K562 (cell line): ENCODE measurements at regions not wholly inside any gene's neighbourhood (a gene's known extent, or its start where the extent isn't known, plus 50 kb on each side); places are given as distances from the start of the nearest gene placed in this dataset.

ENCODE experiments used
- ATAC-seq: fragments of 200-7000 bp; cut with Tn5 transposase; 3 replicates; pipeline ENCODE4 v1.9.1; 2020; ENCODE audit warnings: moderate library complexity
- BruUV-seq: library from RNA; stranded (reverse); fragments of 400-500 nt; replicated peaks from 2 replicates; lab custom pipeline; 2021; lab: Mats Ljungman, UMichigan
- CTCF ChIA-PET: fragments of 300-600 bp; formaldehyde crosslinking; extraction: SDS; loops from one replicate; lab custom pipeline; 2021; ENCODE audit warnings: low intra/inter-chr PET ratio; lab: Yijun Ruan, JAX
- POLR2A ChIA-PET: fragments of 300-600, 350-650 bp; sonication (Branson Sonifier 250); formaldehyde crosslinking; extraction: SDS; loops from one replicate; lab custom pipeline; 2021; ENCODE audit warnings: antibody characterized with exemption, inconsistent platforms; lab: Yijun Ruan, JAX
- DNase-seq, 4 experiments: peaks; one replicate each; pipeline versions ENCODE4 v3.0.0 to v3.0.0-alpha.2; 2011 to 2018; ENCODE audit warnings: low spot score in 3 of 4, mixed read lengths in 3 of 4; ENCODE audit errors: extremely low read depth in 1 of 4
- FAIRE-seq: peaks from 2 replicates; lab custom pipeline; 2011; peaks lifted over from hg19 to GRCh38; lab: Jason Lieb, UNC
- H2AFZ ChIP-seq: 2 replicates; pipeline ENCODE4 v1.6.0; 2011; ENCODE audit warnings: low read depth, low read length, control low read depth, inconsistent platforms
- H3K27ac ChIP-seq: fragments of 200-600 bp; 3 replicates; pipeline ENCODE4 v1.8.0; 2011; ENCODE audit warnings: low read depth, mild to moderate bottlenecking, control low read depth, inconsistent platforms, low read length, moderate library complexity, mixed read lengths; ENCODE audit errors: extremely low read depth
- H3K27me3 ChIP-seq, 2 experiments: fragments of 300-600 bp in 1 of 2; 2 replicates in 1 of 2; 3 replicates in 1 of 2; pipeline versions ENCODE4 v1.6.0 to v1.8.0; 2011; ENCODE audit warnings: inconsistent platforms in 2 of 2, low read length in 2 of 2, mild to moderate bottlenecking in 1 of 2, mixed read lengths in 1 of 2, moderate library complexity in 1 of 2; ENCODE audit not compliant: control insufficient read depth in 2 of 2, insufficient read depth in 2 of 2
- H3K36me3 ChIP-seq: fragments of 300-600 bp; 3 replicates; pipeline ENCODE4 v1.8.0; 2011; ENCODE audit warnings: mild to moderate bottlenecking, low read length, inconsistent platforms; ENCODE audit not compliant: control insufficient read depth, insufficient read depth
- H3K4me1 ChIP-seq, 2 experiments: fragments of 200-600 bp in 1 of 2; replicated peaks in 1 of 2; 2 replicates in 1 of 2; 3 replicates in 1 of 2; pipeline versions ENCODE4 v1.5.1 to v1.8.0; 2011; ENCODE audit warnings: inconsistent platforms in 2 of 2, low read length in 2 of 2, mild to moderate bottlenecking in 1 of 2, mixed read lengths in 1 of 2, moderate library complexity in 1 of 2; ENCODE audit not compliant: control insufficient read depth in 2 of 2, insufficient read depth in 2 of 2
- H3K4me2 ChIP-seq: 2 replicates; pipeline ENCODE4 v1.6.1; 2011; ENCODE audit warnings: low read length, control low read depth, inconsistent platforms, mixed read lengths; ENCODE audit not compliant: insufficient read depth
- H3K4me3 ChIP-seq: fragments of 200-600 bp; sonication (generic), shearing (Covaris generic); 2 replicates; pipeline ENCODE4 v1.5.1; 2016; ENCODE audit warnings: control low read depth, inconsistent platforms
- H3K79me2 ChIP-seq: fragments of 200-600 bp; 3 replicates; pipeline ENCODE4 v1.8.0; 2011; ENCODE audit warnings: low read length, inconsistent platforms; ENCODE audit not compliant: control insufficient read depth, insufficient read depth
- H3K9ac ChIP-seq, 2 experiments: 2 replicates each; pipeline versions ENCODE4 v1.6.0 to v1.6.1; 2011; ENCODE audit warnings: low read depth in 2 of 2, low read length in 2 of 2, control low read depth in 1 of 2, inconsistent platforms in 1 of 2, mild to moderate bottlenecking in 1 of 2, mixed read lengths in 1 of 2; ENCODE audit not compliant: insufficient read depth in 1 of 2
- H3K9me1 ChIP-seq: one replicate; pipeline ENCODE4 v1.6.0; 2011; ENCODE audit warnings: inconsistent platforms, mild to moderate bottlenecking, low read length, moderate library complexity; ENCODE audit not compliant: control insufficient read depth, insufficient read depth
- H3K9me3 ChIP-seq: replicated peaks from 2 replicates; pipeline ENCODE4 v1.5.1; 2011; ENCODE audit warnings: low read depth, low read length, inconsistent platforms; ENCODE audit not compliant: control insufficient read depth, insufficient read depth
- H4K20me1 ChIP-seq: replicated peaks from 2 replicates; pipeline ENCODE4 v1.6.1; 2011; ENCODE audit warnings: low read length, inconsistent platforms, mixed read lengths; ENCODE audit not compliant: control insufficient read depth, insufficient read depth
- CBX5 ChIP-seq: IDR thresholded peaks from 2 replicates; pipeline ENCODE4 v1.6.1; 2014; ENCODE audit warnings: low read depth, borderline replicate concordance
- CHCHD3 ChIP-seq: fragments of 250-450 bp; sonication (Bioruptor Pico); IDR thresholded peaks from 2 replicates; pipeline ENCODE4 v2.1.2; 2022; ENCODE audit warnings: mild to moderate bottlenecking
- CUX1 ChIP-seq: fragments of 200-800 bp; sonication (Bioruptor generic); IDR thresholded peaks from 2 replicates; pipeline ENCODE4 v1.6.1; 2016; ENCODE audit warnings: missing genetic modification characterization, missing compliant biosample characterization
- HNRNPLL ChIP-seq: fragments of 200-400 bp; formaldehyde crosslinking; IDR thresholded peaks from 2 replicates; pipeline ENCODE4 v1.6.1; 2017; ENCODE audit warnings: low read length, low read depth, mild to moderate bottlenecking; ENCODE audit not compliant: poor library complexity, severe bottlenecking
- NUFIP1 ChIP-seq: fragments of 450-650 bp; IDR thresholded peaks from 2 replicates; pipeline ENCODE4 v1.6.1; 2018; ENCODE audit not compliant: partially characterized antibody
- SLC30A9 ChIP-seq: fragments of 250-450 bp; sonication (Bioruptor Pico); IDR thresholded peaks from 2 replicates; pipeline ENCODE4 v1.8.0; 2022; ENCODE audit warnings: mild to moderate bottlenecking, moderate library complexity
- SMARCA4 ChIP-seq: fragments of 450-650 bp; IDR thresholded peaks from 2 replicates; pipeline ENCODE4 v1.6.1; 2016
- SUPT5H ChIP-seq: fragments of 450-650 bp; IDR thresholded peaks from 2 replicates; pipeline ENCODE4 v1.6.1; 2016
- ZBTB7A ChIP-seq: IDR thresholded peaks from 2 replicates; pipeline ENCODE4 v1.6.1; 2011; ENCODE audit warnings: low read depth, mild to moderate bottlenecking, low read length, moderate library complexity, borderline replicate concordance; ENCODE audit not compliant: control insufficient read depth
- ZKSCAN8 ChIP-seq: fragments of 200-800 bp; sonication (Bioruptor generic); IDR thresholded peaks from 2 replicates; pipeline ENCODE4 v1.6.1; 2016; ENCODE audit warnings: missing genetic modification characterization, missing compliant biosample characterization
- ZNF449 ChIP-seq: fragments of 250-450 bp; sonication (Bioruptor Pico); IDR thresholded peaks from 2 replicates; pipeline ENCODE4 v1.8.0; 2022; ENCODE audit warnings: moderate library complexity, mild to moderate bottlenecking, inconsistent platforms
- WGBS: fragments of 100-300 bp; shearing (Covaris generic); methylation state at CpG from one replicate; pipeline ENCODE4 v1.1.6; 2016; ENCODE audit warnings: low coverage, mixed read lengths; ENCODE audit not compliant: insufficient coverage; ENCODE audit errors: missing lambda C conversion rate; 5-methylcytosine and 5-hydroxymethylcytosine counted together
- in situ Hi-C: fragments of 300-500 bp; cut with MboI; formaldehyde crosslinking; loops from 4 replicates; pipeline ENCODE4 v1.15.0; 2018; ENCODE audit warnings: inconsistent platforms, mixed read lengths
- intact Hi-C: fragments of 100-400 bp; cut with micrococcal nuclease; formaldehyde crosslinking; loops from 2 replicates; pipeline ENCODE4 v1.14.2; 2022
- TF ChIP-seq, protein P1 (sequence below): fragments of 250-450 bp; sonication (Bioruptor Pico); IDR thresholded peaks from 2 replicates; pipeline ENCODE4 v1.4.0; 2020

GRCh38 chr2:119073213-119073612 lies 85.3 kb downstream of the C1QL2 start:
- Histone ChIP-seq H3K36me3 (no peaks in the 10 kb centered on the region), H3K27me3 (peaks cover 0 to 23% of the 10 kb centered on the region in 2 experiments; a peak in 2 of 5 replicates), H4K20me1 (0 out of 2 replicates have a peak, but pooled peaks cover 3% of the 10 kb centered on the region), H3K4me3 (no peak overlapping the region), H3K27ac (no peak overlapping the region), H3K79me2 (no peaks in the 10 kb centered on the region), H3K9me3 (no peaks in the 10 kb centered on the region), H3K4me1 (no peaks in the 10 kb centered on the region; a peak in 1 of 5 replicates), H2AFZ (no peak overlapping the region), H3K9ac (no peak overlapping the region), H3K9me1 (no peaks in the 10 kb centered on the region), H3K4me2 (no peak overlapping the region)
- POLR2A ChIA-PET, result no interaction called here
- CTCF ChIA-PET, result no interaction called here
- in situ Hi-C loops, result no loop called here
- ATAC-seq, result no peak
- FAIRE-seq, result no peak
- TF ChIP-seq HNRNPLL (no peak), ZKSCAN8 (CRISPR knock-in tag) (no peak), NUFIP1 (no peak), CBX5 (no peak), SLC30A9 (CRISPR knock-in tag) (no peak), CUX1 (CRISPR knock-in tag) (no peak), CHCHD3 (no peak), SMARCA4 (no peak), ZBTB7A (no peak), ZNF449 (CRISPR knock-in tag) (no peak), SUPT5H (no peak)
- TF ChIP-seq, protein P1, sequence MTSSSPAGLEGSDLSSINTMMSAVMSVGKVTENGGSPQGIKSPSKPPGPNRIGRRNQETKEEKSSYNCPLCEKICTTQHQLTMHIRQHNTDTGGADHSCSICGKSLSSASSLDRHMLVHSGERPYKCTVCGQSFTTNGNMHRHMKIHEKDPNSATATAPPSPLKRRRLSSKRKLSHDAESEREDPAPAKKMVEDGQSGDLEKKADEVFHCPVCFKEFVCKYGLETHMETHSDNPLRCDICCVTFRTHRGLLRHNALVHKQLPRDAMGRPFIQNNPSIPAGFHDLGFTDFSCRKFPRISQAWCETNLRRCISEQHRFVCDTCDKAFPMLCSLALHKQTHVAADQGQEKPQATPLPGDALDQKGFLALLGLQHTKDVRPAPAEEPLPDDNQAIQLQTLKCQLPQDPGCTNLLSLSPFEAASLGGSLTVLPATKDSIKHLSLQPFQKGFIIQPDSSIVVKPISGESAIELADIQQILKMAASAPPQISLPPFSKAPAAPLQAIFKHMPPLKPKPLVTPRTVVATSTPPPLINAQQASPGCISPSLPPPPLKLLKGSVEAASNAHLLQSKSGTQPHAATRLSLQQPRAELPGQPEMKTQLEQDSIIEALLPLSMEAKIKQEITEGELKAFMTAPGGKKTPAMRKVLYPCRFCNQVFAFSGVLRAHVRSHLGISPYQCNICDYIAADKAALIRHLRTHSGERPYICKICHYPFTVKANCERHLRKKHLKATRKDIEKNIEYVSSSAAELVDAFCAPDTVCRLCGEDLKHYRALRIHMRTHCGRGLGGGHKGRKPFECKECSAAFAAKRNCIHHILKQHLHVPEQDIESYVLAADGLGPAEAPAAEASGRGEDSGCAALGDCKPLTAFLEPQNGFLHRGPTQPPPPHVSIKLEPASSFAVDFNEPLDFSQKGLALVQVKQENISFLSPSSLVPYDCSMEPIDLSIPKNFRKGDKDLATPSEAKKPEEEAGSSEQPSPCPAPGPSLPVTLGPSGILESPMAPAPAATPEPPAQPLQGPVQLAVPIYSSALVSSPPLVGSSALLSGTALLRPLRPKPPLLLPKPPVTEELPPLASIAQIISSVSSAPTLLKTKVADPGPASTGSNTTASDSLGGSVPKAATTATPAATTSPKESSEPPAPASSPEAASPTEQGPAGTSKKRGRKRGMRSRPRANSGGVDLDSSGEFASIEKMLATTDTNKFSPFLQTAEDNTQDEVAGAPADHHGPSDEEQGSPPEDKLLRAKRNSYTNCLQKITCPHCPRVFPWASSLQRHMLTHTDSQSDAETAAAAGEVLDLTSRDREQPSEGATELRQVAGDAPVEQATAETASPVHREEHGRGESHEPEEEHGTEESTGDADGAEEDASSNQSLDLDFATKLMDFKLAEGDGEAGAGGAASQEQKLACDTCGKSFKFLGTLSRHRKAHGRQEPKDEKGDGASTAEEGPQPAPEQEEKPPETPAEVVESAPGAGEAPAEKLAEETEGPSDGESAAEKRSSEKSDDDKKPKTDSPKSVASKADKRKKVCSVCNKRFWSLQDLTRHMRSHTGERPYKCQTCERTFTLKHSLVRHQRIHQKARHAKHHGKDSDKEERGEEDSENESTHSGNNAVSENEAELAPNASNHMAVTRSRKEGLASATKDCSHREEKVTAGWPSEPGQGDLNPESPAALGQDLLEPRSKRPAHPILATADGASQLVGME (CRISPR knock-in tag), result no peak
- 0% methylated on average over 2 of the region's 3 CpGs for WGBS
- no TSS peak for BruUV-seq
- intact Hi-C loops, result no loop called here
- DNase-seq, result no peak
